G401.6 (cell line): ENCODE measurements at regions not wholly inside any gene's neighbourhood (a gene's known extent, or its start where the extent isn't known, plus 50 kb on each side); places are given as distances from the start of the nearest gene placed in this dataset.

Experiments
- FAIRE-seq: peaks from 2 replicates; lab custom pipeline; 2012; peaks lifted over from hg19 to GRCh38; lab: Jason Lieb, UNC

DNA sequence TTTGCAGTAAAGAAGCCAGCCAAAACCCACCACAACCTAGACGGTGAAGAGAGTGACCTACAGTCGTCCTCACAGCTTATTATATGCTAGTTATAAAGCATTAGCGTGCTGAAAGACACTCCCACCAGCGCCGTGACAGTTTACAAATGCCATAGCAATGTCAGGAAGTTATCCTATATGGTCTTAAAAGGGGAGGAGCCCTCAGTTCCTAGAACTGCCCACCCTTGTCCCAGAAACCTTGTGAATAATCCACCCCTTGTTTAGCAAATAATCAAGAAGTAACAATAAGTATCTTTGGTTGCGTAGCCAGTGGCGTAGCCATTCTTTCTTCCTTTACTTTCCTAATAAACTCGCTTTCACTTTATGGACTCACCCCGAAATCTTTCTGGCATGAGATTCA, 227.9 kb upstream of the ARGLU1 start:
- FAIRE-seq: no peak

DNA sequence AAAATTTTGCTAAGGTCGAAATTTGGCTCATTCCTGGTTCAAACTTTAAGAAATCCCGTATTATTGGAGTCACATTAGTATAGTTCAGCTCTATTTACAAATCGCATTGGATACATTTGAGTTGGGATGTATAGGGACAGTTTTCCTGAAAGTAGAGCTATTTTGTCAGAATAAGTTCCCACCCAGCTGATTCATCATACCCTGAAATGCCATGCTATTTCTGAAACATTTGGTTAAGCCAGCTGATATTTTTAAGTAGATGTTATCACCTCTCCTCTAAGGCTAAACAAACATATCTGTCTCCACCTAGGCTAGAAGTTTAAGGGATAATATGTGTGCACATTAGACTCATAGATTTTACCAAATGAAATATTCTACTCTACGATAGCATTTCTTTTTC, 226.2 kb upstream of the ARGLU1 start:
- no peak for FAIRE-seq

GRCh38 chr13:106789911-106790310, 222.0 kb upstream of the ARGLU1 start:
- FAIRE-seq: no peak

GRCh38 chr13:106786006-106786563, 218.1 kb upstream of the ARGLU1 start:
- FAIRE-seq: no peak

GRCh38 chr13:106774621-106775020, 206.7 kb upstream of the ARGLU1 start:
- no peak for FAIRE-seq

- no peak for FAIRE-seq
Measured at GRCh38 chr13:106772006-106772601, 204.2 kb upstream of the ARGLU1 start.

DNA sequence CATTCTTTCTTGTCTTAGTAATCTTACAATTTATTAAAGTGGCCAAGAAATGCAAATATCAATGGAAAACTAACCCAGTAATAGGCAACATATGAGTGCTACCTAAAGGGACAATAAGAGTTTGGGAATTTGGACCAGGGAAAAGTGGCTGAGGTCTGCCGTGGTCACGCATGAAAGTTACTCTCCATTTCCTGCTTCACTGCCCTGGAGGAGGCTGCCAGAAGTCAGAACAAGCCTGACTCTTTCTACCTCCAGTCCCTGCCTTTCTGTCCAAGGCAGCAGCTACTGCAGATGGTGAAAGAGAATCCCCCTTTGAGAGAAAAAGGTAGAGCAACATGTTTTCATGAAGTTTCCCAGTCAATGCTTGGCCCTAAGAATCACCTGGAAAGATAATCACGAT, 201.1 kb upstream of the ARGLU1 start:
- FAIRE-seq: no peak

- FAIRE-seq: no peak
Measured at GRCh38 chr13:106762708-106763107, 194.8 kb upstream of the ARGLU1 start.

- no peak for FAIRE-seq
Measured at GRCh38 chr13:106756446-106756845, 188.5 kb upstream of the ARGLU1 start.

GRCh38 chr13:106755542-106755941, 187.6 kb upstream of the ARGLU1 start:
- no peak for FAIRE-seq

DNA sequence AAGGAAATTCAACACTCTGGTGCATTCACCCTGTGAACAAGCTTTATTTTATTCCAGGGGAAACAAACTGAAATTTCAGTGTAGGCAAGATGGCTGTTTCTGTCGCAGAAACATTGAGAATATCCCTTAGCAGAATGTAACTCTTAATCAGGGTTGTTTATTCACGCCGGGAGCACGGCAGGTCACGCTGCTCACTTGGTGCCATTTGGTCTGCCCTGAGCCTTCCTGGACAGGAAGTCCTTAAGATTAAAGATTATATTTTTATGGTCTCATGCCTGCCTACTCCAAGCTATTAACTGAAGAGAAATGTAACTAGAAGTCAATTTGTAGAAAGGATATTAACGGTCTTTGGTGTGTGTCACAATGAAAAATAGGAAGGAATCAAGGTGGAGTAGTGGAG, 185.3 kb upstream of the ARGLU1 start:
- no peak for FAIRE-seq

- FAIRE-seq: no peak
Measured at GRCh38 chr13:106752584-106753170, 184.7 kb upstream of the ARGLU1 start.

DNA sequence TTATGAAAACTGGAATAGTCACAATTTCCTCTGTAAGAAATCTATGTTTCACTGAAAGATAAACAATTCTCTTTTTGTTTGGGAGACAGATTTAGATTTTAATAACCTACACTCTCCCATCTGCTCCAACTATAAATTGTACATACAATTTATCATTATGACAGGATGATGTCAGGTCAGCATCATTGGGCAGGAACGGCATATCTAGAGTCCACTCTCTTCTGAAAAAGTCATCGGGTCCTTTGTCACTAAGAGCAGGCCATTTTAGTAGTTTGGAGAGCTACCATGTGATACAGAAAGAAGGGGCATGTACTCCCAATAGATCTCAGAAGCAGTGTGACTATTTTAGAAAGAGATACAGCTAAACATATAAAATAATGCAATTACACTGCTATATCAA, 180.8 kb upstream of the ARGLU1 start:
- FAIRE-seq: no peak

GRCh38 chr13:106744516-106744915, 176.6 kb upstream of the ARGLU1 start:
- FAIRE-seq: no peak

GRCh38 chr13:106738186-106738678, 170.3 kb upstream of the ARGLU1 start:
- no peak for FAIRE-seq

DNA sequence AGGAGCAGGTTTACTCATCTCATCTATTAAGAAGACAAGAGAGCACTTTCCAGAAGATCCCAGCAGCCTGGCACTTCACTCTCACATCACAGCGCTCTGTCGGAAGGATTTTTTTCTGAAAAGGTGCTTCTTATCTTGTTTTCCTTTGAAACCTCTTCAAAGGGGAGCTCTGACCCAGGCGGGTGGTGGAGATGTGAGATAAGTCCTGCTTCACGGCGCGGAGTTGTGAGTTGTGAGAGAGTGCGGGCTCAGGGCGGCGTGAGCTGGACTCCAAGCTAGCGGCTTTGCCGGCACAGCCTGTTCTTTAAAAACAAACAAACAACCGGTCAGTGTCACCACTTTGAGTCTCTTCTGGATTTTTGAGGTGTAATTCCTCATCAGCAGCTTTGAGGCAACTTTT, 169.0 kb upstream of the ARGLU1 start:
- FAIRE-seq: no peak

- FAIRE-seq: no peak
Measured at GRCh38 chr13:106734198-106734597, 166.3 kb upstream of the ARGLU1 start.

GRCh38 chr13:106723036-106723435, 155.1 kb upstream of the ARGLU1 start:
- no peak for FAIRE-seq

DNA sequence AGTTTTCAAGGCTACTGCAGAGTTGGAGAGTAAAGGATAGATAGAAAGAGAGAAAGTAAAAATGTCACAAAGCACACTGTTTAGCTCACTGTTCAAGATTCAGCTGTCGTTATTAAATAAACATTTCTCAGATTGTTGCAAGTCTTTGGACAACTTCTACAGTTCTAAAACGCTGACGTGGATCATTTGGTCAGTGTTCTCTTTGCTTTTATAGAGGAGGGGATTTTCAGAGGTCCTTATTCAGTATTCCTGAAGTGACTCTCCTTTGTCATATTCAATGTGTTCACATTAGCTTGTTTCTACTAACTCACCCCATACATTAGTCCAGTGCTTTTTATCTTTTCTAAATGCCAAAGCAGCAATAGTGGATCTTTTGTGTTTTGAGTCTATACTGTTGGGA, 154.7 kb upstream of the ARGLU1 start:
- no peak for FAIRE-seq

DNA sequence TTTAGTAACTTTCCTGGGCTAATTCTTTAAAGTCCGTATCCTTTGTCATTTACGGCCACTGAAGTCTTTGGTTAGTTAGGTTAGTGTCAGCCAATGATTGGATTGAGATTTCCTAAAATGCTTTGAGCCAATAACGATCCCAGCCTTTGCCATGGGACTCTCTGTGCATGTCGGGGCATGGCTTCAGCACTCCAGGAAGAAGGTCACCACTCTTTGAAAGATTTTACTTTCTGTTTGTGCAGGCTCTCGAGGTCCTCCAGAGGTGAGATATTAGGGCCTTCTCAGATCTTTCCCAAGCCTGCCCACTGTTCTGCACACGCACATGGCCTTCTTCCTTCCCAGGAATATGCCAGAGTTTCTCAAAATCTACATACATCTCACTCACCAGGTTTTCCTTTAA, 153.7 kb upstream of the ARGLU1 start:
- FAIRE-seq: no peak

- FAIRE-seq: no peak
Measured at GRCh38 chr13:106714271-106714982, 146.5 kb upstream of the ARGLU1 start.

DNA sequence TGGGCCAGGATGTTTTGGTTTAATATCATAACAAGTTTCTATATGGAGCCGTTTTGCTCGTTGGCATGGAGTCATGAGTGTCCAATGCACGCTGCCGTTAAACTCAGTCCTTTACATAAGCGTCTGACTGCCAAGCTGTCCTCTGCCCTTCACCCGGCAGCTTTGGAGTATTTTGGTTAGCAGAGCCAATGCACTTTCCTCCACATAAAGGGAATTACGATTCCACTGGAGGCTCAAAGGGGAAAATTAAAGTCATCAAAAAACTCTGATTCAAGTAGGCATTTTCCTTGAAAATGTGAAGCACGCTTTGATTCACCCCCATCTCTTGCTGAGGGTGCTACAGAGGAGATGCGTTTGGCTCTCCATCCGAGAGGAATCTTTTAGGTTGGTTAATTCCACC, 144.4 kb upstream of the ARGLU1 start:
- no peak for FAIRE-seq

DNA sequence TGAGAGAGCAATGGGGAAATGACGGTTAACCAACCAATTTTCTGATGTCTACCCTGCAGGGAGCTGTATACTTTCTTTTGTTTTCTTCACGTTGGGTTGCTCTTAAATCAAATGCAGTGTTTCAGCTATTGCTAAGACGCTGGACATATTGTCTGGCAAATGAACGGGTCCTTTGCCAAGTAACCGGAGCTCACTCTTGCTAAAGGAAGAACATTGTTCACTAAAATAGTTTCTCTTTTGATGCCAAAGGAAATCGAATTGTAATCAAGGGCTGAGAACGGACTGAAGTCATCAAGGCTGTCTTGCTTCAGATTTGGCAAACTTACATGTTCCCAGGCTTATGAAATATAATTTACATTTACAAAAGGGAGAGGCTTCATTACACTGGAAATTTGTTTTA, 142.3 kb upstream of the ARGLU1 start:
- FAIRE-seq: no peak

DNA sequence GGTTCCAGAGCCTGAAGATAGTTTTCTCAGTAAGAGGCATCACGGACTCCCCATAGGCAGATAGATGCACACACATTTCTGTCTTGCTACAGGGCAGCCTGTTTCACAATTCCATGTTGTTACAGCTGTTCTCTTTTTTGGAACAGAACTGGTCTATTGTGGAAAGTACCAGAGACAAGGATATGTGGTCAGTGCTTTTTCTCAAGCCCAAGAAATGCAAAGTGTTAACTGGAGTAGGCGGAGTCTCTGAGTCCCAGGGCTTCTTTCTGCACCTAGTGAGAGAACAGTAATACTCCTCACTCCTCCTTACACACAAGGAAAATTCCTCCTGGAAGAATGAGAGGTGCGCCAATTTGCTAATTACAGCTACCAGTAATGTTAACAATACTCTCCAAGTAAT, 141.6 kb upstream of the ARGLU1 start:
- no peak for FAIRE-seq
